Femur (tissue), 1 donor: ENCODE measurements at regions not wholly inside any gene's neighbourhood (a gene's known extent, or its start where the extent isn't known, plus 50 kb on each side); places are given as distances from the start of the nearest gene placed in this dataset.
"Not testable (repeated sequence)": the region's sequence is repeated elsewhere in the genome, so short reads cannot be mapped to it uniquely, and the experiment has no call there.

Experiments
- DNase-seq: peaks from one replicate; pipeline ENCODE4 v3.0.0-alpha.2; 2017

GRCh38 chr2:242080575-242081214, 211.2 kb downstream of the RTP5 start:
- DNase-seq = not testable (repeated sequence)

GRCh38 chr2:242084034-242084433, 214.5 kb downstream of the RTP5 start:
- DNase-seq = not testable (repeated sequence)

- not testable (repeated sequence) for DNase-seq
Observed at GRCh38 chr2:242085024-242085674, 215.6 kb downstream of the RTP5 start.

DNA sequence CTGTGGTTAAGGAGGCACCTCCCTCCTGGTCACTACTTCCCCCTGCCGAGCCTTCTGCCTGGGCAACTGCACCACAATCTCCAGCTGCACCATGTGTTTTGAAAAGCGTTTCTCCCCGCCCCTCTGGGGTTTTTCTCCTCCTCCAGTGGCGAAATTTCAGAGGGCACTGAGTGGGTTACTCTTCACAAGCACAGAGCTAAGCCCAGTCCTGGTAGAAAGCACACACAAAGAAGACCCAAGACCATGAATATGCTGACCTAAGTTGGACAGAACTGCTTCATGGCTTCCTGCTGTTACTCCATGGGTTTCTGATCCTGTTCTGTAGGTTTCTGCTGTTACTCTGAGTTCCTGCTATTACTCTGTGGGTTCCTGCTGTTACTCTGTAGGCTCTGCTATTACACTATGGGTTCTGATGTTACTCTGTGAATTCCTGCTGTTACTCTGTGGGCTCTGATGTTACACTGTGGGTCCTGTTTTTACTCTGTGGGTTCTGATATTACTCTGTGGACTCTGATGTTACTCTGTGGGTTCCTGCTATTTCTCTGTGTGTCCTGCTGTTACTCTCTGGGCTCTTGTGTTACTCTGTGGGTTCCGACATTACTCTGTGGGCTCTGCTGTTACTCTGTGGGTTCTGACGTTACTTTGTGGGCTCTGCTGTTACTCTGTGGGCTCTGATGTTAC, 216.6 kb downstream of the RTP5 start:
- DNase-seq = peak; percentile 64

GRCh38 chr2:242088044-242088443, 218.5 kb downstream of the RTP5 start:
- not testable (repeated sequence) for DNase-seq

- DNase-seq = peak; percentile 95
Observed at GRCh38 chr2:242088471-242089212, 219.1 kb downstream of the RTP5 start.

DNA sequence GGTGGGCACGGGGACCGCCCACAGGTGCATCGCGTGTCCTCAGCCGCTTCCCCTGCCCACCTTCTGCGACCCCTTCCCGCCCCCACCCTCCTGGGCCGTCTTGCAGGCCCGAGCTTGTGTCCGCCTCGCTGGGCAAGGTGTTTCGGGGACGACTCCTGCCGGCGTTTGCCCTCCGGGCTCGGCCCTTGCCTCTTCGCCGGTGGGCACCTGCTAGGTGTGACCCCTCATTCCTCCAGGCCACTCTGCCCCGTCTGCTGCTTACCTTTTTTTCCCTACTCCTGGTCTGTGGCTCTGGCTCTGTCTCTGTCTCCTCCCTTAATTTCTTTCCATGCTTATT, 219.7 kb downstream of the RTP5 start:
- not testable (repeated sequence) for DNase-seq

- not testable (repeated sequence) for DNase-seq
Observed at GRCh38 chr2:242097278-242097677, 227.7 kb downstream of the RTP5 start.

- no peak for DNase-seq
Observed at GRCh38 chr2:242098034-242098433, 228.5 kb downstream of the RTP5 start.

GRCh38 chr2:242098445-242099128, 229.1 kb downstream of the RTP5 start:
- no peak for DNase-seq

- DNase-seq = not testable (repeated sequence)
Observed at GRCh38 chr2:242103093-242103492, 233.6 kb downstream of the RTP5 start.

GRCh38 chr2:242104202-242104956, 234.8 kb downstream of the RTP5 start:
- not testable (repeated sequence) for DNase-seq

- DNase-seq = not testable (repeated sequence)
Observed at GRCh38 chr2:242107065-242107464, 237.5 kb downstream of the RTP5 start.

- DNase-seq = not testable (repeated sequence)
Observed at GRCh38 chr2:242108797-242109500, 239.4 kb downstream of the RTP5 start.

DNA sequence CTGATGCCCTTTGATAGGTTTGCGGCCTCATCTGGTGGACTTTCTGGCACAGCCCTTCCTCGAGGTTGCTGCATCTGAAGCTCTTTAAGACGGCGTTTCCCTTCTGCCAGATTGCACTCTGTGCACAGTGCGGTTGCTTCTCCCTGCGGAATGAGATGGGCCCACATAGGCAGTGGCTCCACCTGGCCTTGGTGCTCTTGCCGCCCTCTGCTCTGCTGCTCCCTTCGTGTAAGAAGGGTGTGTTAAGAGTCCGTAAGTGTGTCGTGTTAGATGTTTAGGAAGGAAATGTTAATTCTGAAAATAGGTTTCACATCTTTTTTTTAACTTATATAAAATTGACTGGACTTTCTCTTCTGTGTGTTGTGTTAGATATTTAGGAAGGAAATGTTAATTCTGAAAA, 240.3 kb downstream of the RTP5 start:
- not testable (repeated sequence) for DNase-seq

- not testable (repeated sequence) for DNase-seq
Observed at GRCh38 chr2:242111954-242112353, 242.4 kb downstream of the RTP5 start.

DNA sequence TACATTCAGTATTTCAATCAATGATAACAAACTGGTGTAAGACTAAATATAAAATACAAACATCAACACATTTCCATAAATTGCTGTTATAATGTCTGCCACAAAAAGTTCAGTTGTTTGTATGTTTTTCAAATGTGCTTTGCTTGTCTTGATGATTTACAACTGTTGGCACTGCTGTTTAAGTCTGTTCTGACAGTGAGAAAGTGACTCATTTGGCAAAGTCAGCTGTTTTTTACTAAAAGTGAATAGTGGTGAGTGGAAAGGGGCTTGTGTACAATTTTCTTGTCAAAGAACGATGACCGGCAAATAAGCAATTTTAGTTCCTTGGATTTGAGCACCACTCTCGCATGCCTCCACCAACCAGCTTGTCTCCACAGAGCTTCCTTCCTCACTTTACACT, 244.0 kb downstream of the RTP5 start:
- DNase-seq = not testable (repeated sequence)

- DNase-seq = peak; percentile 24
Observed at GRCh38 chr2:242116676-242117075, 247.1 kb downstream of the RTP5 start.

- DNase-seq = not testable (repeated sequence)
Observed at GRCh38 chr2:242117305-242117704, 247.8 kb downstream of the RTP5 start.

- not testable (repeated sequence) for DNase-seq
Observed at GRCh38 chr2:242119682-242120081, 250.2 kb downstream of the RTP5 start.

DNA sequence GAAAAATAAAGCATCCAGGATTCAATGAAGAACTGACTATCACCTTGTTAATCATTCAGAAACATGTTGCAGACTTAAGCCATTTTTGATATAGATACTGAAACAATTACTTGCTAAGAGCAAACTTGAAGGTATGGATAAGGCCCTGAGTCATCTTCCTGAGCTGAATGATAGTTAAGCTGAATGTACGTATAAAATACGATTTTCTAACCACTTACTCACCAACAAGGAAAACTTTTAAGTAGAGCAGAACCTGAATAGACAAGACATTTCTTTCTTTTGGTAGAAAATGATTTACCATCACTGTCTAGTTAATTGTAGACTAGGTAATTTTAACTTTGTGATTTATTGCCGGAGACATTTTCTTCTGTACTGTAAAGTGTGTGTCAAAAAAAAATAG, 261.2 kb downstream of the RTP5 start:
- not testable (repeated sequence) for DNase-seq
